ENCODE measurements at regions not wholly inside any gene's neighbourhood (a gene's known extent, or its start where the extent isn't known, plus 50 kb on each side); places are given as distances from the start of the nearest gene placed in this dataset.

- intact Hi-C loops (cut with micrococcal nuclease): no loop called here
- no peak overlapping the region for H3K27ac ChIP-seq (replicated peaks)
- H3K4me3 ChIP-seq: no peak overlapping the region
- peaks cover 27% of the 10 kb centered on the region for H3K9me3 ChIP-seq (replicated peaks)
- no peaks in the 10 kb centered on the region for H3K27me3 ChIP-seq (ENCODE audit: low read depth)
- DNase-seq: no peak
- H3K36me3 ChIP-seq: peaks cover 4% of the 10 kb centered on the region
- TF ChIP-seq CTCF (IDR thresholded peaks at IDR 0.05; ENCODE audit: borderline replicate concordance): no peak
- peaks cover 19% of the 10 kb centered on the region for H3K4me1 ChIP-seq
These were observed 429.4 kb downstream of the SHQ1 start for GRCh38 chr3:72418856-72419255.

- intact Hi-C loops (cut with micrococcal nuclease): no loop called here
- Histone ChIP-seq H3K9me3 (replicated peaks) (peaks cover 26% of the 10 kb centered on the region), H3K36me3 (peaks cover 4% of the 10 kb centered on the region), H3K4me1 (peaks cover 25% of the 10 kb centered on the region), H3K4me3 (no peak overlapping the region), H3K27ac (replicated peaks) (no peak overlapping the region), H3K27me3 (ENCODE audit: low read depth) (no peaks in the 10 kb centered on the region)
- no peak for TF ChIP-seq CTCF (IDR thresholded peaks at IDR 0.05; ENCODE audit: borderline replicate concordance)
- no peak for DNase-seq
These were observed 430.0 kb downstream of the SHQ1 start for GRCh38 chr3:72418244-72418643.

GRCh38 chr3:72414481-72415016, 433.7 kb downstream of the SHQ1 start:
- intact Hi-C loops (cut with micrococcal nuclease): no loop called here

GRCh38 chr3:72413228-72413627, 435.0 kb downstream of the SHQ1 start:
- no peak for TF ChIP-seq CTCF (IDR thresholded peaks at IDR 0.05; ENCODE audit: borderline replicate concordance)
- Histone ChIP-seq H3K9me3 (replicated peaks) (no peaks in the 10 kb centered on the region), H3K4me1 (peaks cover 59% of the 10 kb centered on the region), H3K27me3 (ENCODE audit: low read depth) (no peaks in the 10 kb centered on the region), H3K36me3 (no peaks in the 10 kb centered on the region), H3K27ac (replicated peaks) (peak overlapping the region; percentile 14), H3K4me3 (no peak overlapping the region)
- DNase-seq: no peak
- intact Hi-C loops (cut with micrococcal nuclease): no loop called here

More at GRCh38 chr3:72414481-72415016, 433.7 kb downstream of the SHQ1 start:
- Histone ChIP-seq H3K9me3 (replicated peaks) (no peaks in the 10 kb centered on the region), H3K27me3 (ENCODE audit: low read depth) (no peaks in the 10 kb centered on the region), H3K4me1 (peaks cover 58% of the 10 kb centered on the region), H3K27ac (replicated peaks) (no peak overlapping the region), H3K4me3 (no peak overlapping the region), H3K36me3 (no peaks in the 10 kb centered on the region)
- DNase-seq: no peak
- no peak for TF ChIP-seq CTCF (IDR thresholded peaks at IDR 0.05; ENCODE audit: borderline replicate concordance)

- H3K4me3 ChIP-seq: no peak overlapping the region
- H3K4me1 ChIP-seq: peaks cover 59% of the 10 kb centered on the region
- DNase-seq: no peak
- intact Hi-C loops (cut with micrococcal nuclease): no loop called here
- no peaks in the 10 kb centered on the region for H3K27me3 ChIP-seq (ENCODE audit: low read depth)
- peak overlapping the region; percentile 14 for H3K27ac ChIP-seq (replicated peaks)
- H3K9me3 ChIP-seq (replicated peaks): no peaks in the 10 kb centered on the region
- H3K36me3 ChIP-seq: no peaks in the 10 kb centered on the region
- no peak for TF ChIP-seq CTCF (IDR thresholded peaks at IDR 0.05; ENCODE audit: borderline replicate concordance)
These were observed 435.8 kb downstream of the SHQ1 start for GRCh38 chr3:72412340-72412956.
